ENCODE measurements at regions not wholly inside any gene's neighbourhood (a gene's known extent, or its start where the extent isn't known, plus 50 kb on each side); places are given as distances from the start of the nearest gene placed in this dataset.

- H3K36me3 Mint-ChIP-seq (ENCODE audit: insufficient read depth, unreplicated experiment) = no peaks in the 10 kb centered on the region
- Histone ChIP-seq H3K4me1 (no peaks in the 10 kb centered on the region), H3K4me3 (ENCODE audit: low read depth, low read length) (no peak overlapping the region), H3K9me3 (no peaks in the 10 kb centered on the region), H3K36me3 (ENCODE audit: control insufficient read depth, insufficient read depth, low read length) (no peaks in the 10 kb centered on the region), H3K27me3 (replicated peaks; ENCODE audit: control insufficient read depth, insufficient read depth, low read length) (no peaks in the 10 kb centered on the region)
- no peaks in the 10 kb centered on the region for H3K4me1 Mint-ChIP-seq (ENCODE audit: low read depth, unreplicated experiment)
- H3K27ac Mint-ChIP-seq (ENCODE audit: unreplicated experiment) = no peak overlapping the region
- H3K9me3 Mint-ChIP-seq (ENCODE audit: unreplicated experiment) = no peaks in the 10 kb centered on the region
- CTCF ChIA-PET = no interaction called here
- TF ChIP-seq, protein P1, sequence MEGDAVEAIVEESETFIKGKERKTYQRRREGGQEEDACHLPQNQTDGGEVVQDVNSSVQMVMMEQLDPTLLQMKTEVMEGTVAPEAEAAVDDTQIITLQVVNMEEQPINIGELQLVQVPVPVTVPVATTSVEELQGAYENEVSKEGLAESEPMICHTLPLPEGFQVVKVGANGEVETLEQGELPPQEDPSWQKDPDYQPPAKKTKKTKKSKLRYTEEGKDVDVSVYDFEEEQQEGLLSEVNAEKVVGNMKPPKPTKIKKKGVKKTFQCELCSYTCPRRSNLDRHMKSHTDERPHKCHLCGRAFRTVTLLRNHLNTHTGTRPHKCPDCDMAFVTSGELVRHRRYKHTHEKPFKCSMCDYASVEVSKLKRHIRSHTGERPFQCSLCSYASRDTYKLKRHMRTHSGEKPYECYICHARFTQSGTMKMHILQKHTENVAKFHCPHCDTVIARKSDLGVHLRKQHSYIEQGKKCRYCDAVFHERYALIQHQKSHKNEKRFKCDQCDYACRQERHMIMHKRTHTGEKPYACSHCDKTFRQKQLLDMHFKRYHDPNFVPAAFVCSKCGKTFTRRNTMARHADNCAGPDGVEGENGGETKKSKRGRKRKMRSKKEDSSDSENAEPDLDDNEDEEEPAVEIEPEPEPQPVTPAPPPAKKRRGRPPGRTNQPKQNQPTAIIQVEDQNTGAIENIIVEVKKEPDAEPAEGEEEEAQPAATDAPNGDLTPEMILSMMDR (IDR thresholded peaks at IDR 0.05; ENCODE audit: insufficient read depth in 1 of 2, low read depth in 1 of 2, low read length in 1 of 2, severe bottlenecking in 1 of 2, unreplicated experiment in 1 of 2) = no peak
- BruUV-seq (replicated peaks) = no TSS peak
- intact Hi-C loops (cut with micrococcal nuclease; ENCODE audit: unreplicated experiment) = no loop called here
- POLR2A ChIA-PET = no interaction called here
- DNase-seq = no peak
- H3K4me3 Mint-ChIP-seq (ENCODE audit: unreplicated experiment) = no peak overlapping the region
- no peaks in the 10 kb centered on the region for H3K27me3 Mint-ChIP-seq (ENCODE audit: insufficient read depth, unreplicated experiment)
Observed at GRCh38 chr9:118767571-118767970, 601.7 kb downstream of the BRINP1 start.

- CTCF ChIA-PET = no interaction called here
Observed at GRCh38 chr9:118782790-118783463, 586.3 kb downstream of the BRINP1 start.

DNA sequence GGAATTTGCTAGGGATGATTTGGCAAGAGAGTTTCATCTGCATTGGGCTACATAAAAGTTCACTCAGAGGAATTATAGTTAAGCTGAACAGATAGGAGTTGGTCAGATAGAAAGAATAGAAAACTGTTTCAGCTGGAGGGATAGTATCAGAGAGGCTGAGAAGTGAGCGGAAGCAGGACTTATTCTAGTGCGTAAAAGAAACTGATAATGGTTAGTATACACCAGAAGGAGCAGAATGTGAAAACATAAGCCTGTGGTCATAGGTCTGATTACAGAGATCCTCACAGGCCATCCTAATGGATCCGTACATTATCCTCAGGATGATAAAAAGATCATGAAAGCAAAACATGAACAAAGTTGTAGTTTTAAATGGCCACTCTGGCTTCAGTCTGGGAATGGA lies 585.2 kb downstream of the BRINP1 start:
- Mint-ChIP-seq H3K27ac (ENCODE audit: unreplicated experiment) (no peak overlapping the region), H3K4me3 (ENCODE audit: unreplicated experiment) (no peak overlapping the region), H3K9me3 (ENCODE audit: unreplicated experiment) (no peaks in the 10 kb centered on the region), H3K4me1 (ENCODE audit: low read depth, unreplicated experiment) (no peaks in the 10 kb centered on the region), H3K36me3 (ENCODE audit: insufficient read depth, unreplicated experiment) (no peaks in the 10 kb centered on the region), H3K27me3 (ENCODE audit: insufficient read depth, unreplicated experiment) (peaks cover 4% of the 10 kb centered on the region)
- no TSS peak for BruUV-seq (replicated peaks)
- intact Hi-C loops (cut with micrococcal nuclease; ENCODE audit: unreplicated experiment) = no loop called here
- ChIA-PET CTCF (no interaction called here), POLR2A (no interaction called here)
- DNase-seq = no peak
- no peaks in the 10 kb centered on the region for H3K4me1 ChIP-seq
- H3K27me3 ChIP-seq (replicated peaks; ENCODE audit: control insufficient read depth, insufficient read depth, low read length) = no peaks in the 10 kb centered on the region
- H3K36me3 ChIP-seq (ENCODE audit: control insufficient read depth, insufficient read depth, low read length) = no peaks in the 10 kb centered on the region
- H3K4me3 ChIP-seq (ENCODE audit: low read depth, low read length) = no peak overlapping the region
- TF ChIP-seq, protein P1 (IDR thresholded peaks at IDR 0.05; ENCODE audit: insufficient read depth in 1 of 2, low read depth in 1 of 2, low read length in 1 of 2, severe bottlenecking in 1 of 2, unreplicated experiment in 1 of 2) = no peak
- H3K9me3 ChIP-seq = no peaks in the 10 kb centered on the region

More at GRCh38 chr9:118782790-118783463, 586.3 kb downstream of the BRINP1 start:
- no peaks in the 10 kb centered on the region for H3K9me3 ChIP-seq
- BruUV-seq (replicated peaks) = no TSS peak
- H3K27me3 ChIP-seq (replicated peaks; ENCODE audit: control insufficient read depth, insufficient read depth, low read length) = no peaks in the 10 kb centered on the region
- POLR2A ChIA-PET = no interaction called here
- H3K4me1 Mint-ChIP-seq (ENCODE audit: low read depth, unreplicated experiment) = no peaks in the 10 kb centered on the region
- no peak overlapping the region for H3K27ac Mint-ChIP-seq (ENCODE audit: unreplicated experiment)
- intact Hi-C loops (cut with micrococcal nuclease; ENCODE audit: unreplicated experiment) = no loop called here
- TF ChIP-seq, protein P1 (IDR thresholded peaks at IDR 0.05; ENCODE audit: insufficient read depth in 1 of 2, low read depth in 1 of 2, low read length in 1 of 2, severe bottlenecking in 1 of 2, unreplicated experiment in 1 of 2) = no peak
- DNase-seq = no peak
- H3K4me3 Mint-ChIP-seq (ENCODE audit: unreplicated experiment) = no peak overlapping the region
- no peak overlapping the region for H3K4me3 ChIP-seq (ENCODE audit: low read depth, low read length)
- H3K9me3 Mint-ChIP-seq (ENCODE audit: unreplicated experiment) = no peaks in the 10 kb centered on the region
- no peaks in the 10 kb centered on the region for H3K4me1 ChIP-seq
- no peaks in the 10 kb centered on the region for H3K36me3 ChIP-seq (ENCODE audit: control insufficient read depth, insufficient read depth, low read length)
- no peaks in the 10 kb centered on the region for H3K36me3 Mint-ChIP-seq (ENCODE audit: insufficient read depth, unreplicated experiment)
- H3K27me3 Mint-ChIP-seq (ENCODE audit: insufficient read depth, unreplicated experiment) = peaks cover 4% of the 10 kb centered on the region

Data from Caco-2 (cell line).